NCI-H748 (cell line): ENCODE measurements at regions not wholly inside any gene's neighbourhood (a gene's known extent, or its start where the extent isn't known, plus 50 kb on each side); places are given as distances from the start of the nearest gene placed in this dataset.
"Not testable (repeated sequence)": the region's sequence is repeated elsewhere in the genome, so short reads cannot be mapped to it uniquely, and the experiment has no call there.

Source experiments
- DNase-seq: peaks from one replicate; lab custom pipeline; 2025; ENCODE audit not compliant: unreplicated experiment; lab: John Stamatoyannopoulos, UW

DNA sequence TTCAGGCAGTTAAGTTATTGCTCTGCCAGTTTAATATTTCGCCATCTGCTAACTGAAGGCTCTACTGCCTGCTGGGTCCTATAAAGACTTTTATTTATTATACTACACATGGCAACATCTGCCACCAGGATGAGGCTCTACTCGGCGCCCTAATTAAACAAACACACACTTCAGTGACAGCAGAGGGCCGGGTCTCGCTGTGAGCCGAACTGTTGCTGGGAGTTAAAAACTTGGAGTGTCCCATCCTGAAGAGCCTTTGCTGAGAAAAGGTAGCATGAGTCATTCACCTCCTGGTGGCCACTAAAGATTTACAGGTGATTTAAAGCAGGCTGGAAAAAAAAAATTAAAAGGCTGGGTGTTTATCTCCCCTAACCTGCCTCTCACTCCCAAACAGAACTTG, 183.7 kb downstream of the NPIPA8 start:
- not testable (repeated sequence) for DNase-seq

DNA sequence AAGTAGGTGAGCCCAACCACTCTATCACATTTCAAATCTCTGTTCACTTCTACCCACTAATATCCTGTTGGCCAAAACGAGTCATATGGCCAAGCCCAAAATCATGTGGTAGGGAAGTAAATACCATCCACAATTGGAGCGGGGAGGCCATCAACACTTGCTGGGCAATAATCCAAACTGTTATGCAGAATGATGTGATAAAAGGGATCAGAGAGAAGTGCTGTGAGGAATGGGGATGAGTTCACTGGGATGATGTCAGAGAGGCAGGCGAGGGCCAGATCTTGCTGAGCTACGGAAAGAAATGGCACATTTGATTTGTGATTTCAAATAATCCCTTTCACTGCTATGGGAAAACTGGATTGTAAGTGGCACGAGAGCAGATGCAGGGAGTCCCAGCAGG, 188.4 kb downstream of the NPIPA8 start:
- not testable (repeated sequence) for DNase-seq

DNA sequence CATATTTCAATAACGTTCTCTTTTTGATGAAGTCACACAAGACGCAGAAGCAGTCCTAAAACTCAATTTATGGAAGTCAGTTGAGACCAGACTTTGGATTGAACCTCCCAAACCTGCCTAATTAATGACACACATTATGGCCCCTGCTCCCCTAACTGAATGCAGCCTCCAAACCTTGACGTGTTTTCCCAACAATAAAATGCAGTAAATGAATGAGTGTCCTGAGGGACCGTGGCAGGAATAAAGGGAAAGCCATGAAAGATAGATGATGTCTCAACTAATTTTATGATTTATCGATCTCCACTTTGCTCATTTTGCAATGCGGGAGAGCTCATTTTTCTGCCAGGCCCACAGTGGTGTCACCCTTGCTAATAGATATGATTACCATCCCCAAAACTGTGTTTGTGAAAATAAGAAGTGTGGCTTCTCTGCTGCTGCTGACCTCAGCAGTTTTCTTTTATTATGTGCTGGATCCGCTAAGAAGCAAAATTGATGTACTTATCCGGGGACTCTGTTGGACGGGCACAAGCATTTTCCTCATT, 189.9 kb downstream of the NPIPA8 start:
- DNase-seq = not testable (repeated sequence)

DNA sequence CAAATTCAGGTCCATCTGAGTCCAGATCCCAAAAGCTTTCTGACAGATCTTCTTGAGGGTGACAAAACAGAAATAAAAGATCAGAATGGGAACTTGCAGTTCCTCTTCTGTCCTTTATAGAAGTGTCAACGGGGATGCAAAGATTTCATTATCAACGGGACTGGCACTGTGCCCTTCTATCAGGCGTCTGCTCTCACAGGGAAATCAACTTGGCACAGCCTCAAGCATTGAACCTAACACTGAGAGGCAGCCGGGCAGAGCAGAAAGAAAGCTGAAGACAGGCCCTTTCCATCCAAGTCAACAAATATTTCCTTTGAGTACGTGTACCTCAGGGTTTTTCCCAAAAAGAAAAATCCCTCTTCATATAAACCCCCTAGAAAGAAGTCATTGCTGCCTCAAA, 194.5 kb downstream of the NPIPA8 start:
- not testable (repeated sequence) for DNase-seq

DNA sequence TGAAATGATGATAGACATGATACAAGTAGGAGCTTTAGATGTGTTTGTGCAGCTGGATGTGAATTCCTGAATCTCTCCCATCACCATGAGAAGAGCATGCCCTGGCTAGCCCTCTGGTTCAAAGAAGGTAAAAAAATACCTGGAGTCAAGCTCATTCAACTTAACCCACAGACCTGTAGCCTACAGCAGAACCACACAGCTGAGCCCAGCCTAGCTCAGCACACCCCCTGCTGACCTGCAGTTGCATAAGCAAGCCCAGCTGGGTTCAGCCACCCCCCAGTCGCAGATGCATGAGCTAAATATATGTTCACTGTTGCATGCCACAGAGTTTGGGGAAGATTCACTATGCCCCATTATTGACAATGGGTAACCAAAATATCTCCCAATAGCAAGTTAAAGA, 200.2 kb downstream of the NPIPA8 start:
- not testable (repeated sequence) for DNase-seq

DNA sequence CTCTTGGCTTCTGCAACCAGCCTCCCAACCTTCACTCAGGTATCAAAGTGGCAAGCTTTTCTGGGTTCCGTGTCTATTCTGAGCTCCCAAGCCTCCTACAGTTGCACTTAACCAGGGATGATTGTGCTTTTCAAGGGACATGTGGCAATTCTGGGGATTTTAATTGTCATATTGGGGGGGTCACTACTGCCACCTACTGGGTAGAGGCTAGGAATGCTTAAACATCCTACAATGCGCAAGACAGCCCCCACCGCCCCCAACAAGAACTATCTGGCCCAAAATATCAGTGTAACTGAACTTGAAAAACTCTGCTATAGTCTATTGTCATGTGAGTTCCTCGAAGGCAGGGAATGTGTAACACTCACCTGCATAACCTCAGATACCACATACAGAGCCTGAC, 201.5 kb downstream of the NPIPA8 start:
- DNase-seq = not testable (repeated sequence)

DNA sequence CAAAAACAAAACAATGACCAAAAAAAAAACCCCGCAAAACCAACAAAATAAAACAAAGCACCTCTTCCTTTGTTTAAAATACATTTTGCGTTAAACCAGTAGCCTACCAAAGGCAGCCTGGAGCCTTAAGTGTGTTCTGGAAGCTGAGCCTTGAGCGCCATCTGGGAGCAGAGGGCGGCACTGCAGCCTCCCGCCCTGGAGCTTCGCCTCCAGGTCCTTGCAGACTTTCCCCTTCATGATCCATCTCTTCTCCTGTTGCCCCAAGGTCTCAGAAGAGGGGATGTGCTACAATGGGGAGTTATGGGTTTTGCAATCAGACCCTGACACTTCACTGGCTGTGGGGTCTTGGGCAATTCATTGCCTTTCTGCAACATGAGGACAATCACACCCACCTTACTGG, 204.9 kb downstream of the NPIPA8 start:
- peak; percentile 2 for DNase-seq

DNA sequence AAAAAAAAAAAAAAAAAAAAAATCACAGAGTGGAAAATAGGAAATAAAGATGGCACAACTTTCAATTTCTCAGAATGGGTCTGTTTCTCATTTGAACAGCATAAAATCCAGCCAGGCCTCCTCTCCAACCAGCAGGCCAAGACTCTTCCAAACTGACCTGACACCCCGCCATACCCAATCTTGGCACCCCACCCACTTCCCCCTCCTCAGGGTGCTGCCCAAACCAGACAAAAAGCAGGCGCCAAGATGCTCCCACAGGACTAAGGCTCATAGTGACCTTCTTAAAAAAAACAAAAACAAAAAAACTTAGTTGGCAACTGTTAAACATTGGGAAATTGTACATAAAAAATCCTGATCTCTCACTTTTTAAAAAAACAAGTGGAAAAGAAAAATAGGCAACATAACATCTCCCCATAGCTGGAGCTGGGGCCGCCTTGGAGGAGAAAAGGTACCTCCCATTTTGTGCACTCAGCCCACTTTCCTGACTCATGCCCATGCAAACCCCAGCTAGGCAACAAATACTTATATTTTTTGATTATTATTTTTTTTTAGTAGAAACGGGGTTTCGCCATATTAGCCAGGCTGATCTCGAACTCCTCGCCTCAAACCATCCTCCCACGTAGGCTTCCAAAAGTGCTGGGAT, 205.9 kb downstream of the NPIPA8 start:
- not testable (repeated sequence) for DNase-seq

DNA sequence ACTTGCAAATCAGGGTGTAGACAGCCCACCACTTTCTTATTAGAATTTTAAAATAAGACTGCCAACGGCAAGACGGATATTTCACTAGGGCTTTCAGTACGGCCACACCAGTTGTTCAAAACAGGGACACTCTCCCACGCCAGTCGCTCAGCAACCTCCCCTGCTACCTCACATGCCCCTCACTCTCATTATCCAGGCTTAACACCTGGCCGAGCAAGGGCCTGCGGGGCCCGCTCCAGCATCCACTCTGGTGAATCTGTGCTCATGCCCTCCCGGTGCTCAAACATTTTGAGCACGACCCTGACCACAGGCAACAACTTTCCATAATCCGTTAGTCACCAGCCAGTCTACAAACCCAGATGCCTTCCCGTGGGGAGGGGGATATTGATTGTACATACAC, 209.5 kb downstream of the NPIPA8 start:
- DNase-seq = not testable (repeated sequence)

DNA sequence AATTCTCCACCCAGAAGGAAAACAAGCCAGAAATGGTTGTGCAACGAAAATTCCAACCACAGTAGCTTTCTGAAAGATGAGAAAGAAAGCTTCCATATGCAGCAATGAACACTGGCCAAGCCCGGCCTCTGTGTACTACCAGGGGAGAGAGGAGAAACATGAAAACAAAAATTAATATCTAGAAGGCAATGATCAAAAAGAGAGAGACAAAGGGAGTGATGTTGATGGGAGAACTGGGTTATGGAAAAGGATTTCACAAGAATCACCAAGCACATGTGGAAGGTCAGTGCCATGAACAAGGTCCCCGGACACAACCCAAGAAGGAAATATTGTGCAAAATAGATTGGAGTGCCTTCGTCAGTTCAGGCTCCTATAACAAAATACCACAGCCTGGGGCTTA, 217.4 kb downstream of the NPIPA8 start:
- not testable (repeated sequence) for DNase-seq

DNA sequence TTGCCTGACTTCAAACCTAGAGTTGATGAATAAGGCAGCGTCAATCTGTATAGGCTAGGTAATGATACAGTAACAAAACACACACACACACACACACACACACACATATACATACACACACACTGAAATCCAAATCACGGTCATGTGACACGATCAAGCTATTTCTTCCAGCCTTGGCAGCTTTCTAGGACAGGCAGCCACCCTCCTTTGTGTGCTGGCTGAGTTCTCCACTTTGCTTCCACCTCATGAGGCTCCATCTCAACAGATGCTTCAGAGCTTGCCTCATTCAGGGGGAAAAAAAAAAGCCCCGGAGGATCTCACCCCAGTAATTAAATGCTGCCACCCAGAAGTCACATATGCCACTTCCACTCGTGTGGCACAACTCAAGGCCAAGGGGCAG, 217.9 kb downstream of the NPIPA8 start:
- not testable (repeated sequence) for DNase-seq

DNA sequence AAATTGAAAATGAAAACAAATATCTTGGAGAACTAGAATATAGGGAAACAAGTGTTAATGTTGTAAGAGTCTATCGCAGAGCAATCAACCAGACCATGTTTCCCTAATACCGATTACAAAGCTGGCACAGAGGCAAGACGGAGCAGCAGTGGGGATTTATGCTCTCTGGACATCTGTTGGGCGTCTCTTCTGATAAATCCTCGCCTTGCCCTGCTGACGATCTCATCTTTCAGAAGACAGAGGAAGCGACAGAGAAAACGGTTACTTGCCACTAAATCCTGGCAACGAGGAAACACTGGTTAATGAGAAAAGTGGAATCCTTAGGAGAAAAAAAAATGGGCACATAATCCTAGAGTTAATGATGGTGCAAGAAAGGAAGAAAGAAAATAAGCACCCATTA, 218.5 kb downstream of the NPIPA8 start:
- not testable (repeated sequence) for DNase-seq

DNA sequence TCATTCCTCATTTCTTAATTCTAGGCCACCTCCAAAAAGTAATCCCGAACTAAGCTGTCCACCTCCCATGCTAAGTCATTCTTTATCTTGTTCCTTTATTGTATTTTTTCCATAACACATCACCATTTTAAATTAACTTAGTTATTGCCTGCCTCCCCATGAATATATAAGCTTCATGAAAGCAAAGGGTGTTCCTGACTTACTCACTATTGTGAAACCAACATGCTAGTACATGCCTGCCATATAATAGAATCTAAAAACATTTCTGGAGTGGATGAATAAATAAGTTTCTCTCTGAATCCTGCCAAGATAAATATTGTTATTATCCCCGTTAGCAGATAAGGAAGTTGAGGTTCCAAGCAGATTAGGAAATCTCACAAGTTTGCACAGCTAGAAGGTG, 232.1 kb downstream of the NPIPA8 start:
- DNase-seq = not testable (repeated sequence)

DNA sequence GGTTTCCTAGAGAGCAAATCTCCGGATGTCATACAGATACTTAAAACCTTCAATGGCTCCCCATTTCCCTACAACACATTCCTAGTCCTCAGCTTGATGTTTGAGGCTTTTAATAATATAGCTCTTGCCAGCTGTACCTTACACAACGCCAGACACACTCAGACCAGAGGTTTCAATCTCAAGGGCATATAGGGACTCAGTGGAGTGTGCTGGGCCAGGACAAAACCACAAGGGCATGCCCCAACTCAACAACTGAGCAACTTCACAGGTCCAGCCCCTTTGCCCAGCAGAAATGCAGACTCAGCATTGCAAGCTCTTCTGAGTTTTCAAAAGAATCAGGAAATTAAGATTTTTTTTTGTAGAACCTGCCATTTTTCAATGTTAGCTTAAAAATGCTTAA, 235.5 kb downstream of the NPIPA8 start:
- not testable (repeated sequence) for DNase-seq

DNA sequence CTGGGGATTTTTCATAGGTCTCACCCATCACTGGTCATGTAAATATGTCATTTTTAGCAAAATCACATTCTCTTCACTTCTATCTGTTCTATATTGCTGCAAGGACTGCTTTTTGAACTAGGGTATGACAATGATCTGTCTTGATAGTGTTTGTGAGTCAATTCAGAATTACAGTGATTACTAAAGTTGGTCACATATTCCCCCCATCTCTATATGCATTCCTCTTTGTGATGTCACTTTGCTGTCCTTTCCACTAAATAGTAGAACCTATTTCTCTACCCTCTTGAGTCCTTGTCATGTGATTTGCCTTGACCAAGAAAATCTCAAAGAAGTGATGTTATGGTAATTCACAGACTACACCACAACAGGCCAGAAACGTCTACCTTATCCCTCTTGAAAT, 243.9 kb downstream of the NPIPA8 start:
- not testable (repeated sequence) for DNase-seq

DNA sequence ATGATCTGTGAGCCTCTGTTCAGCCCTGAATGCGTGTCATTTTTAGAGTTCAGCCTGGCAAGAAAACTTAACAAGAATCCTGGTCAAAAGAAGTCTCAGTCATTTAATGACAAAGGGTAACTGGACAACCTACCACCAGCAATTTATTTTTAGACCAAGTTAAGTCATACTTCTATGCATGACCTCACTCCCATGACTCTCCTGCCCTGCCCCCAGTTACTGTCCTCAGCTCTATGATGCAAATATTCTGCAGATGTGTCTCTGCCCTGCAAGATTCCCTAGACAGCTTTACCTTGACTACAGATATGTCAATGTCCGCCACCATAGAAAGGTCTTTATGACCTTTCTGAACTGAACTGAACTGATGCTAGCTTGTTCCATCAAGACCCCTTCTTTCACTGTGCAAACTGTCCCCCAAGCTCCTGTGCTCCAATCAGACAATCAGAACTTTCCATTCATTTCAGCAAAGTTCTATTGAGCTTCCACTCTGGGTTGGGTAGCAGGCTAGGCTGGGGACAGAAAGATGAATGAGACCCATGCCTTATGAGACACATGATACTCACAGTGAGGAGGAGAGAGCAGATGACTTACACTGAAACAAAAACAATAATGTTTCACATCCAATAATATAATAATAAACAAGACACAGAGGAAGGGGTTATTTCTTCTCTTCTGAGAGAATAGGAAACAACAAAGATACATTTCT, 255.7 kb downstream of the NPIPA8 start:
- DNase-seq = not testable (repeated sequence)

DNA sequence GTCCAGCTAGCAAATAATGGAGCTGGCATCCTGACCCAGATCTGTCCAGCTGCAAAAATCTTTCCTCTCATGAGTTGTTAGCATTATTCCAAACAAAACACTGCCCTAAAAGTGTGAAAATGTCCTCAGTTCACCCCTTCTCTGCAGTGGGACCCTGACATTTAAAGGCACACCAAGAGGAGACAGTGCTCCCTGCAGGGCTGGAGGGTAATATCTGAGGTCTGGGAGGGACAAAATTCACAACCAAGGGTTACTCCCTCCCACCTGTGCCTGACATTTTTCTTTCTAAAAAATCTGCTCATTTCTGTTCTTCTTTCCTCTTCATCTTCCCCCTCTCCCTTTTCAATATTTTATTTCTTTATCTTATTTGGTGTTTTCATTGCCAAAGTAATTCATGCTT, 258.6 kb downstream of the NPIPA8 start:
- DNase-seq = not testable (repeated sequence)

DNA sequence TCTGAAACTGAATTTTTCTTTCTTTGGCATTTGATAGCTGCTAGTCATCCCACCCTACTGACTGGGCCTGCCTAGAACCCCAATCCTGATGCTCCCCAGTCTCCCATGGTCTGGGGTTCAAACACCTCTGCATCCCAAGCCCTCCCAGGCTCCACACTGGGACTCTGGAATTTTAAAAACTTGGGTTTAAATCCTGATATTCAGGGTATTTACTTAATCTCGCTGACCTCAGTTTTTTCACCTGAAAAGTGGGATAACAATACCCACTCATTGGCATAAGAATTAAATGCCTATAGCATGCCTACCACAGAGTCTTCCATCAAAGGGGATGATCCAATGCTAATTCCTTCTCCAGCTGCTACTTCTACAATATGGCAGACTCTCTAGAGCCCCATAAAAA, 264.4 kb downstream of the NPIPA8 start:
- DNase-seq = no peak

DNA sequence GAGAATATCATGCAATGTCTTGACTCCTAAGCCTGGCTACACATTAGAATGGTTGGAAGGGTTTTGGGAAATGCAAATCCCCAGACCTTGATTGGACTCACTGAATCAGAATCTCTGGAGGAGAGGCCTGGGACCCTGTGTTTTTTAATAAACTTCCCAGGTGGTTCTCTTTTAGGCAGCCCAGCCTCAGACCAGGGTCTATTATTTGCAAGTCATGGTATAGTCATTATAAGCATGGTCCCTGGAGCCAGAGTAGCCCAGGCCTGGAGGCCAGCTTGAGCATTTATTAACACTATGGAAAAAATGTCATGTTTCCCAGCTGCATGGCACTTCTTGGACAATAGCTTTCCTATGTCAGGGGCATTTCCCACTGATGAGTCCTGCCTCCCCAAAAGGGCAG, 266.9 kb downstream of the NPIPA8 start:
- DNase-seq = no peak

DNA sequence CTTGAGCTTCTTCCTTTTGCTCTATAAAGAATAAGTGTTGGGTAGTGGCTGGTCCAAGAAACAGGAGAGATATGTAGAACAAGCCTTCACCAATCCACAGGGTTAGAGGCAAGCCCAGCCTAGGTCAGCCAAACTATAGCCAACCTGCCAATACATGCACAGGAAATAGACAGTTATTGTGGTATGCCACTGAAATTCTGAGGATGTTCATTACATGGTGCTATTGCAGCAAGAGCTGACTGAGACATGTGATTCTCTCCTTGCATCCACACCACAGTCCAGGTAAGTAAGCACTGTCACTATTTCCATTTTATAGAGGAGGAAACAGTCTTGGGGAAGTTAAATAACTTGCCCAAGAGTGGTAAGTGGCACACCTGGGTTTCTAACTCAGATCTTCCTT, 268.1 kb downstream of the NPIPA8 start:
- DNase-seq = no peak

DNA sequence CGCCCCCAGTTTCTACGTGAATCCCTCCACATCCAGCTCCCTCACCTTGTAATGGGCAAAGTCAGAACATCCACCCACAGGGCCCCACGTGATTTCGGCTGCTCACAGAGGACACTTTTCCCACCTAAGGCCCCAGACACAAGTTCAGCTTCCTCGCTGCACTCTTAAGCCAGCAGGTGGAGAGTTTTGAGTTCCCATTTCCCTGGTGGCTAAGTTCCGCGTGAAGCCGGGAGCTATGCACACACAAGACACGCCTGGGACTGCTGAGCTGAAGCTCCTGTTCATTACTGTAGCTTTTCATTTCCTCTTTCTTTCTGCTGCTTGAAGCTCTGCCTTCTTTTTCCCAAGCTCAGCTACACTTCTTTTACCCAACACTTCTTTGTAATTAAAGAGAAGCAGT, 273.8 kb downstream of the NPIPA8 start:
- DNase-seq = no peak

DNA sequence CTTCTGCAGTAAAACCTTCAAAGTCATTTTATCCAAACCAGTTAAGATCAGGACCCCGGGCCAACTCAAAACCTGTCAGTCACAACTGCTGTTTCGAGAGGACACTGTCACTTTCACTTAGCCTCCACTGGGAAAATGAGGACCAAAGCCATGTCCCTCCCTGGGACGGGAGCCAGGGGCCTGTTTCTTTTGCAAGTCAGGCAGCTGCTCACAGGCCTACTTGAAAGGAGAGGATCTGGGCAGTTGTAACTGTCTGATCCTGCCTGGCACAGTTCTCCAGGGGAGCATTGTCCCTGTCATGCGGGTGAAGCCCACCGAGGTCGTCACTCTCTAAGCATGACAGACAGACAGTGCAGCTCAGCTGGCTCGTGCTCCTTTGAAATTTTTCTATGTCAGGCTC, 276.2 kb downstream of the NPIPA8 start:
- no peak for DNase-seq
